Keratinocyte (primary cell): ENCODE measurements at regions not wholly inside any gene's neighbourhood (a gene's known extent, or its start where the extent isn't known, plus 50 kb on each side); places are given as distances from the start of the nearest gene placed in this dataset.
"Not testable (repeated sequence)": the region's sequence is repeated elsewhere in the genome, so short reads cannot be mapped to it uniquely, and the experiment has no call there.

Experiments
- EZH2 ChIP-seq: IDR thresholded peaks from one replicate; pipeline ENCODE4 v1.6.1; 2012; ENCODE audit warnings: inconsistent platforms, mild to moderate bottlenecking, low read length, moderate library complexity
- TF ChIP-seq, protein P1 (sequence below), 3 experiments: IDR thresholded peaks in 1 of 3; conservative IDR thresholded peaks in 1 of 3; optimal IDR thresholded peaks in 1 of 3; 2 replicates in 2 of 3; 3 replicates in 1 of 3; pipeline versions ENCODE3 to v1.5.1; 2011; ENCODE audit warnings: low read length in 3 of 3, mild to moderate bottlenecking in 3 of 3, moderate library complexity in 2 of 3, control low read depth in 1 of 3, inconsistent platforms in 1 of 3; ENCODE audit not compliant: insufficient read depth in 2 of 3; ENCODE audit errors: extremely low read depth in 1 of 3

DNA sequence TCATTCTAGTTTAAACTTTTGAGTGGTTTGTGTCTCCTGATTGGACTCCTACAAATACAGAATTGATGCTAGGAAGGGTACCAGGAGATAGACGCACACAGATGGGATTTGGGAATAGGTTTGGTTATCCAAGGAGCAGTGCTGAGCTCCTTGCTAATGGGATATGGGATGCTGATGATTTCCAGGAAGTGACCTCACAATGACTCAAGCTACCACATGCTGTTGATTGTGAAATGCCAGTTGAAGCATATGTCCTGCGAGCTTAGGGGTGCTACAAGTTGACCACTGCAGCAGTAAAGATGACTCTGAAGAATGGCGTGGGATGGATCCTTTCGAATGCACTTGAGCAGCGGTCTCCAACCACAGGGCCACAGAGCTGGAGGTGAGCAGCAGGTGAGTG, 343.2 kb downstream of the ZNF37A start:
- TF ChIP-seq, protein P1, sequence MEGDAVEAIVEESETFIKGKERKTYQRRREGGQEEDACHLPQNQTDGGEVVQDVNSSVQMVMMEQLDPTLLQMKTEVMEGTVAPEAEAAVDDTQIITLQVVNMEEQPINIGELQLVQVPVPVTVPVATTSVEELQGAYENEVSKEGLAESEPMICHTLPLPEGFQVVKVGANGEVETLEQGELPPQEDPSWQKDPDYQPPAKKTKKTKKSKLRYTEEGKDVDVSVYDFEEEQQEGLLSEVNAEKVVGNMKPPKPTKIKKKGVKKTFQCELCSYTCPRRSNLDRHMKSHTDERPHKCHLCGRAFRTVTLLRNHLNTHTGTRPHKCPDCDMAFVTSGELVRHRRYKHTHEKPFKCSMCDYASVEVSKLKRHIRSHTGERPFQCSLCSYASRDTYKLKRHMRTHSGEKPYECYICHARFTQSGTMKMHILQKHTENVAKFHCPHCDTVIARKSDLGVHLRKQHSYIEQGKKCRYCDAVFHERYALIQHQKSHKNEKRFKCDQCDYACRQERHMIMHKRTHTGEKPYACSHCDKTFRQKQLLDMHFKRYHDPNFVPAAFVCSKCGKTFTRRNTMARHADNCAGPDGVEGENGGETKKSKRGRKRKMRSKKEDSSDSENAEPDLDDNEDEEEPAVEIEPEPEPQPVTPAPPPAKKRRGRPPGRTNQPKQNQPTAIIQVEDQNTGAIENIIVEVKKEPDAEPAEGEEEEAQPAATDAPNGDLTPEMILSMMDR (optimal IDR thresholded peaks at IDR 0.05 in 1 of 3, IDR thresholded peaks at IDR 0.05 in 1 of 3, conservative IDR thresholded peaks at IDR 0.05 in 1 of 3; ENCODE audit: extremely low read depth in 1 of 3, insufficient read depth in 2 of 3, low read length in 3 of 3): not testable (repeated sequence)
- TF ChIP-seq EZH2: not testable (repeated sequence)
